DMS 273 (cell line): ENCODE measurements at regions not wholly inside any gene's neighbourhood (a gene's known extent, or its start where the extent isn't known, plus 50 kb on each side); places are given as distances from the start of the nearest gene placed in this dataset.
"Not testable (repeated sequence)": the region's sequence is repeated elsewhere in the genome, so short reads cannot be mapped to it uniquely, and the experiment has no call there.

Experiments used
- DNase-seq: peaks from one replicate; lab custom pipeline; 2025; ENCODE audit not compliant: unreplicated experiment; lab: John Stamatoyannopoulos, UW

GRCh38 chr12:25341877-25342276 is 91.1 kb upstream of the KRAS start:
- DNase-seq, result not testable (repeated sequence)

- DNase-seq, result peak; percentile 2
These were observed 87.2 kb upstream of the KRAS start for GRCh38 chr12:25337916-25338315.

GRCh38 chr12:25332143-25332542 is 81.4 kb upstream of the KRAS start:
- no peak for DNase-seq

GRCh38 chr12:25328072-25328712 is 77.5 kb upstream of the KRAS start:
- peak; percentile 30 for DNase-seq

GRCh38 chr12:25327321-25327720 is 76.6 kb upstream of the KRAS start:
- DNase-seq, result no peak

- DNase-seq, result no peak
These were observed 75.6 kb upstream of the KRAS start for GRCh38 chr12:25326326-25326725.

GRCh38 chr12:25324861-25325260 is 74.1 kb upstream of the KRAS start:
- no peak for DNase-seq

- no peak for DNase-seq
These were observed 72.9 kb upstream of the KRAS start for GRCh38 chr12:25323581-25323982.

GRCh38 chr12:25322918-25323531 is 72.3 kb upstream of the KRAS start:
- no peak for DNase-seq

GRCh38 chr12:25322351-25322750 is 71.6 kb upstream of the KRAS start:
- no peak for DNase-seq

- no peak for DNase-seq
These were observed 71.0 kb upstream of the KRAS start for GRCh38 chr12:25321772-25322171.

- peak; percentile 2 for DNase-seq
These were observed 69.6 kb upstream of the KRAS start for GRCh38 chr12:25320123-25321006.

- no peak for DNase-seq
These were observed 68.7 kb upstream of the KRAS start for GRCh38 chr12:25319233-25319984.

GRCh38 chr12:25317553-25317952 is 66.8 kb upstream of the KRAS start:
- no peak for DNase-seq

- DNase-seq, result no peak
These were observed 64.7 kb upstream of the KRAS start for GRCh38 chr12:25315388-25315787.

GRCh38 chr12:25313266-25313990 is 62.7 kb upstream of the KRAS start:
- not testable (repeated sequence) for DNase-seq

GRCh38 chr12:25311506-25311905 is 60.8 kb upstream of the KRAS start:
- no peak for DNase-seq

GRCh38 chr12:25310071-25310470 is 59.3 kb upstream of the KRAS start:
- DNase-seq, result peak; percentile 1

GRCh38 chr12:25308756-25309155 is 58.0 kb upstream of the KRAS start:
- no peak for DNase-seq

GRCh38 chr12:25307818-25308217 is 57.1 kb upstream of the KRAS start:
- DNase-seq, result no peak

- no peak for DNase-seq
These were observed 51.1 kb upstream of the KRAS start for GRCh38 chr12:25301798-25302197.
